Right atrium auricular region (tissue), 2 donors: ENCODE measurements at regions not wholly inside any gene's neighbourhood (a gene's known extent, or its start where the extent isn't known, plus 50 kb on each side); places are given as distances from the start of the nearest gene placed in this dataset.
A peak's percentile ranks its signal among the peaks of the same experiment; 100 is the strongest.

Experiments used
- DNase-seq: peaks from one replicate; pipeline ENCODE4 v3.0.0-alpha.2; 2019; ENCODE audit warnings: low spot score
- H3K27ac ChIP-seq, 2 donors: fragments of 200-600 bp; sonication (generic); 1 replicate in 1 of 2; 2 replicates in 1 of 2; pipeline ENCODE4 v1.5.1; 2016 to 2019
- H3K27me3 ChIP-seq, 2 donors: fragments of 200-600 bp; sonication (generic); one replicate each; pipeline versions ENCODE4 v1.5.1 to v1.6.0; 2017 to 2019
- H3K36me3 ChIP-seq: fragments of 200-600 bp; sonication (generic); one replicate; pipeline ENCODE4 v1.5.1; 2016
- H3K4me1 ChIP-seq, 2 donors: fragments of 200-600 bp; sonication (generic); one replicate each; pipeline versions ENCODE4 v1.5.1 to v1.6.0; 2017 to 2019
- H3K4me3 ChIP-seq, 2 donors: fragments of 200-600 bp; sonication (generic); 1 replicate in 1 of 2; 2 replicates in 1 of 2; pipeline ENCODE4 v1.5.1; 2017 to 2019; ENCODE audit warnings: mild to moderate bottlenecking in 1 of 2, moderate library complexity in 1 of 2
- H3K9me3 ChIP-seq, 2 donors: fragments of 200-600 bp; sonication (generic); one replicate each; pipeline ENCODE4 v1.5.1; 2019
- CTCF ChIP-seq, 2 donors: fragments of 200-600 bp; sonication (generic); IDR thresholded peaks; one replicate each; pipeline ENCODE4 v1.5.1; 2019; ENCODE audit warnings: antibody characterized with exemption in 2 of 2

DNA sequence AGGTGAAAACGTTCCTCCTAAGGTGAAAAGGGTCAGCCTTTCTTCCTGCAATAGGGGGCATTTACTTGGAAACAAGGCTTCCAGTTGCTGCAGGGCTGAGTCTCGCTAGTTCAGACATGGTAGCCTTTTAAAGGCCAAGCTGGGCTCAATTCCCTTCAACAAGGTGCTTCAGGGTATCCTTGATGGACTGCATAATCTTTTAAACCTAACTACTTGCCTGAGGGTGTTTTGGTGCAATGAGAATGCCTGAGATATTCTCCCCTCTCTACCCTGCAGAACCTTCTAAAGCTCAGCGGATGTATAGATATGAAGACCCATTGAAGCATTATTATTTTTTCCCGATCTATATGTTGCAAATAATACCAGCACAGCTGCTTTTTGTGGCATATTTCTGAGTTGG is 416.1 kb downstream of the QKI start:
- H3K9me3 ChIP-seq = peaks cover 0 to 8% of the 10 kb centered on the region in 2 donors
- peaks cover 0 to 3% of the 10 kb centered on the region in 2 donors for H3K4me1 ChIP-seq
- no peaks in the 10 kb centered on the region for H3K27me3 ChIP-seq
- no peak overlapping the region for H3K4me3 ChIP-seq
- no peaks in the 10 kb centered on the region for H3K36me3 ChIP-seq
- no peak overlapping the region for H3K27ac ChIP-seq
- DNase-seq = no peak
- TF ChIP-seq CTCF (IDR thresholded peaks at IDR 0.05) = no peak

- Histone ChIP-seq H3K27ac (no peak overlapping the region), H3K27me3 (no peaks in the 10 kb centered on the region), H3K9me3 (peaks cover 0 to 8% of the 10 kb centered on the region in 2 donors), H3K36me3 (no peaks in the 10 kb centered on the region), H3K4me3 (no peak overlapping the region), H3K4me1 (peaks cover 0 to 3% of the 10 kb centered on the region in 2 donors)
- peak; percentile 62 for DNase-seq
- no peak for TF ChIP-seq CTCF (IDR thresholded peaks at IDR 0.05)
Observed at GRCh38 chr6:163828038-163828795, 413.7 kb downstream of the QKI start.

- Histone ChIP-seq H3K27ac (no peak overlapping the region), H3K36me3 (no peaks in the 10 kb centered on the region), H3K4me1 (peaks cover 0 to 3% of the 10 kb centered on the region in 2 donors), H3K9me3 (peaks cover 0 to 8% of the 10 kb centered on the region in 2 donors), H3K4me3 (no peak overlapping the region), H3K27me3 (no peaks in the 10 kb centered on the region)
- no peak for TF ChIP-seq CTCF (IDR thresholded peaks at IDR 0.05)
- no peak for DNase-seq
Observed at GRCh38 chr6:163827143-163827542, 412.6 kb downstream of the QKI start.

DNA sequence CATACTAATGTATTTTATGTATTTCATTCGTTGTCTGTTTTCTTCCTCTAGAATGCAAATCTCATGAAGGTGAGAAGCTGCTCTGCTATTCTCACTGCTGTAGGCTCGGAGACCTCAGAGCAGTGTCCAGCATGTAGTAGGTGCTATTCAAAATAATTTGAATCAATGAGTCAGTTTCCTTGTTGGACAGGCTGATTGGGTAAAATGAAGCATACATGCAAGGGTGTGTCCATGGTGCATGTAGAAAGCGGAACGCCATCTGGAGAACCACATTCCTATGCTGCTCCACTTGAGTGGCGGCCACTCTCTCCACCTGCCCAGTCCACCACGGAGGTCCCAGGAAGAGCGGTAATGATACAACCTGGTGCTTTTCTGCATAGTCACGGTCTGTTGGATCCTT is 412.1 kb downstream of the QKI start:
- peaks cover 0 to 3% of the 10 kb centered on the region in 2 donors for H3K4me1 ChIP-seq
- H3K9me3 ChIP-seq = peaks cover 0 to 5% of the 10 kb centered on the region in 2 donors
- no peak overlapping the region for H3K27ac ChIP-seq
- no peak for DNase-seq
- no peak for TF ChIP-seq CTCF (IDR thresholded peaks at IDR 0.05)
- H3K36me3 ChIP-seq = no peaks in the 10 kb centered on the region
- H3K4me3 ChIP-seq = no peak overlapping the region
- no peaks in the 10 kb centered on the region for H3K27me3 ChIP-seq

- no peak for TF ChIP-seq CTCF (IDR thresholded peaks at IDR 0.05)
- H3K27me3 ChIP-seq = no peaks in the 10 kb centered on the region
- no peaks in the 10 kb centered on the region for H3K9me3 ChIP-seq
- H3K4me3 ChIP-seq = no peak overlapping the region
- H3K36me3 ChIP-seq = no peaks in the 10 kb centered on the region
- H3K27ac ChIP-seq = no peak overlapping the region
- H3K4me1 ChIP-seq = peaks cover 0 to 3% of the 10 kb centered on the region in 2 donors
- DNase-seq = no peak
Observed at GRCh38 chr6:163825033-163825432, 410.5 kb downstream of the QKI start.

GRCh38 chr6:163823577-163823976 is 409.1 kb downstream of the QKI start:
- no peak for DNase-seq
- TF ChIP-seq CTCF (IDR thresholded peaks at IDR 0.05) = no peak
- H3K27me3 ChIP-seq = no peaks in the 10 kb centered on the region
- no peaks in the 10 kb centered on the region for H3K9me3 ChIP-seq
- peaks cover 0 to 3% of the 10 kb centered on the region in 2 donors for H3K4me1 ChIP-seq
- no peak overlapping the region for H3K4me3 ChIP-seq
- H3K27ac ChIP-seq = no peak overlapping the region
- no peaks in the 10 kb centered on the region for H3K36me3 ChIP-seq
